Liver (tissue), 8 donors: ENCODE measurements at regions not wholly inside any gene's neighbourhood (a gene's known extent, or its start where the extent isn't known, plus 50 kb on each side); places are given as distances from the start of the nearest gene placed in this dataset.

Source experiments
- DNase-seq: peaks from one replicate; pipeline ENCODE4 v3.0.0-alpha.2; 2017; ENCODE audit warnings: low spot score
- H3K27ac ChIP-seq, 2 donors: one replicate each; pipeline ENCODE4 v1.7.0; 2013; ENCODE audit warnings: inconsistent platforms in 2 of 2, low read length in 2 of 2, control low read depth in 1 of 2, low read depth in 1 of 2, mild to moderate bottlenecking in 1 of 2
- H3K27me3 ChIP-seq, 4 donors: one replicate each; pipeline versions ENCODE4 v1.6.1 to v1.7.0; 2013; ENCODE audit warnings: low read length in 3 of 4, inconsistent platforms in 1 of 4, mild to moderate bottlenecking in 1 of 4, moderate library complexity in 1 of 4; ENCODE audit not compliant: control insufficient read depth in 4 of 4, insufficient read depth in 4 of 4
- H3K36me3 ChIP-seq, 4 donors: one replicate each; pipeline versions ENCODE4 v1.6.1 to v1.7.0; 2013; ENCODE audit warnings: low read length in 3 of 4, mild to moderate bottlenecking in 3 of 4, low read depth in 1 of 4, moderate library complexity in 1 of 4; ENCODE audit not compliant: control insufficient read depth in 4 of 4, insufficient read depth in 3 of 4
- H3K4me1 ChIP-seq, 4 donors: one replicate each; pipeline versions ENCODE4 v1.6.1 to v1.7.0; 2013; ENCODE audit warnings: low read length in 3 of 4, mild to moderate bottlenecking in 3 of 4, moderate library complexity in 1 of 4; ENCODE audit not compliant: control insufficient read depth in 4 of 4, insufficient read depth in 4 of 4
- H3K4me3 ChIP-seq, 3 donors: one replicate each; pipeline versions ENCODE4 v1.6.1 to v1.7.0; 2013; ENCODE audit warnings: low read length in 3 of 3, control low read depth in 1 of 3, low read depth in 1 of 3, mild to moderate bottlenecking in 1 of 3
- H3K9ac ChIP-seq, 2 donors: one replicate each; pipeline ENCODE4 v1.7.0; 2013; ENCODE audit warnings: low read length in 2 of 2, mild to moderate bottlenecking in 2 of 2, moderate library complexity in 2 of 2, control low read depth in 1 of 2, low read depth in 1 of 2
- H3K9me3 ChIP-seq, 4 donors: one replicate each; pipeline versions ENCODE4 v1.6.1 to v1.7.0; 2013; ENCODE audit warnings: low read length in 3 of 4; ENCODE audit not compliant: control insufficient read depth in 4 of 4
- EGR1 ChIP-seq, 2 donors: IDR thresholded peaks; 2 replicates each; pipeline ENCODE4 v1.6.1; 2016 to 2018; ENCODE audit warnings: antibody characterized with exemption in 2 of 2, low read depth in 2 of 2
- FOXA1 ChIP-seq: IDR thresholded peaks from 2 replicates; pipeline ENCODE4 v1.6.1; 2016; ENCODE audit warnings: antibody characterized with exemption
- FOXA2 ChIP-seq: IDR thresholded peaks from 2 replicates; pipeline ENCODE4 v1.6.1; 2016; ENCODE audit warnings: antibody characterized with exemption
- GABPA ChIP-seq, 2 donors: IDR thresholded peaks in 1 of 2; conservative IDR thresholded peaks in 1 of 2; 2 replicates each; pipeline ENCODE4 v1.6.1; 2016; ENCODE audit warnings: antibody characterized with exemption in 2 of 2, mild to moderate bottlenecking in 1 of 2, moderate library complexity in 1 of 2
- HNF4A ChIP-seq, 2 donors: conservative IDR thresholded peaks; 2 replicates each; pipeline ENCODE4 v1.6.1; 2016; ENCODE audit warnings: antibody characterized with exemption in 2 of 2, mild to moderate bottlenecking in 2 of 2
- HNF4G ChIP-seq: IDR thresholded peaks from 2 replicates; pipeline ENCODE4 v1.6.1; 2016; ENCODE audit warnings: antibody characterized with exemption
- JUND ChIP-seq, 2 donors: IDR thresholded peaks; 2 replicates each; pipeline ENCODE4 v1.6.1; 2016; ENCODE audit warnings: antibody characterized with exemption in 2 of 2
- NR2F2 ChIP-seq: IDR thresholded peaks from 2 replicates; pipeline ENCODE4 v1.6.1; 2016; ENCODE audit warnings: antibody characterized with exemption
- RAD21 ChIP-seq, 2 donors: IDR thresholded peaks; 2 replicates each; pipeline ENCODE4 v1.6.1; 2016; ENCODE audit warnings: antibody characterized with exemption in 2 of 2, mild to moderate bottlenecking in 2 of 2
- RXRA ChIP-seq, 2 donors: IDR thresholded peaks; 2 replicates each; pipeline ENCODE4 v1.6.1; 2017 to 2018; ENCODE audit warnings: antibody characterized with exemption in 2 of 2, mild to moderate bottlenecking in 1 of 2
- SP1 ChIP-seq: IDR thresholded peaks from 2 replicates; pipeline ENCODE4 v1.6.1; 2018; ENCODE audit warnings: antibody characterized with exemption, mild to moderate bottlenecking
- TAF1 ChIP-seq: conservative IDR thresholded peaks from 2 replicates; pipeline ENCODE4 v1.6.1; 2016; ENCODE audit warnings: antibody characterized with exemption, mild to moderate bottlenecking
- YY1 ChIP-seq: IDR thresholded peaks from 2 replicates; pipeline ENCODE4 v1.6.1; 2016; ENCODE audit warnings: antibody characterized with exemption, mild to moderate bottlenecking
- WGBS: extraction: QIAGEN DNeasy Blood & Tissue Kit; methylation state at CpG from one replicate; pipeline ENCODE4 v1.1.7; 2013; 5-methylcytosine and 5-hydroxymethylcytosine counted together
- TF ChIP-seq, protein P1 (sequence below): fragments of 150-350 bp; IDR thresholded peaks from 2 replicates; pipeline ENCODE4 v1.5.1; 2017; ENCODE audit warnings: improper control_type of control experiment, low read depth, low read length; ENCODE audit not compliant: missing input control
- TF ChIP-seq, protein P2 (sequence below): IDR thresholded peaks from 2 replicates; pipeline ENCODE4 v1.6.1; 2016; ENCODE audit warnings: antibody characterized with exemption, mild to moderate bottlenecking
- TF ChIP-seq, protein P3 (sequence below): IDR thresholded peaks from 2 replicates; pipeline ENCODE4 v1.6.1; 2016; ENCODE audit warnings: antibody characterized with exemption
- TF ChIP-seq, protein P4 (sequence below): IDR thresholded peaks from 2 replicates; pipeline ENCODE4 v1.6.1; 2016; ENCODE audit warnings: antibody characterized with exemption
- TF ChIP-seq, protein P5 (sequence below): IDR thresholded peaks from 2 replicates; pipeline ENCODE4 v1.6.1; 2016; ENCODE audit warnings: antibody characterized with exemption
- donor health status: healthy.
- donor health status: healthy.
- donor health status: healthy.
- donor health status: healthy.
- donor health status: healthy.

DNA sequence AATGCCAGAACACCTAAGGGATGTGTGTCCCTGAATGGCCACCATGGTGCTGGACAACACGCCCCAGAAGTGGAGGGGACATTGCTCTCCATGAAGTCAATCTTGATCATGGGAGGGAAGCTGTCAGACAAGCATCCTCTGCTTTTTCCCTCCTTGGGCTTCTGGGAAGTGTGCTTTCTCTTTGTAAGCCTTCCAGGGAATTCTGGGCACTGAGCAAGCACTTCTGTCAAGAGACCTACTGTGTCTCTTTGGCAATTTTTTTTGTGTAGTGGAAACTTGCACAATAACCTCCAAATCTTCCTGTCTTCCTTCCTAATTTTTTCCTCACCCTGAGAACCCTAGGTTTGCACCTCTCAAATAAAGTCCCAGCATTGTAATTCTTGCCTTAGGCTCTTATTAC lies 132.0 kb downstream of the SEC61B start:
- peak overlapping the region; percentile 81 to 88 for H3K27ac ChIP-seq
- no peaks in the 10 kb centered on the region for H3K9me3 ChIP-seq
- no peaks in the 10 kb centered on the region for H3K27me3 ChIP-seq
- 89% methylated on average over 1 of the region's 1 CpG for WGBS
- no peak overlapping the region for H3K9ac ChIP-seq
- no peak overlapping the region for H3K4me3 ChIP-seq
- peaks cover 5 to 36% (median 22%) of the 10 kb centered on the region in 4 donors for H3K4me1 ChIP-seq
- H3K36me3 ChIP-seq: no peaks in the 10 kb centered on the region
- TF ChIP-seq YY1 (no peak), HNF4G (no peak), HNF4A (conservative IDR thresholded peaks at IDR 0.05) (no peak), NR2F2 (no peak), GABPA (IDR thresholded peaks at IDR 0.05 in 1 of 2, conservative IDR thresholded peaks at IDR 0.05 in 1 of 2) (no peak), RXRA (IDR thresholded peaks at IDR 0.05) (no peak), RAD21 (IDR thresholded peaks at IDR 0.05) (no peak)
- DNase-seq: no peak

DNA sequence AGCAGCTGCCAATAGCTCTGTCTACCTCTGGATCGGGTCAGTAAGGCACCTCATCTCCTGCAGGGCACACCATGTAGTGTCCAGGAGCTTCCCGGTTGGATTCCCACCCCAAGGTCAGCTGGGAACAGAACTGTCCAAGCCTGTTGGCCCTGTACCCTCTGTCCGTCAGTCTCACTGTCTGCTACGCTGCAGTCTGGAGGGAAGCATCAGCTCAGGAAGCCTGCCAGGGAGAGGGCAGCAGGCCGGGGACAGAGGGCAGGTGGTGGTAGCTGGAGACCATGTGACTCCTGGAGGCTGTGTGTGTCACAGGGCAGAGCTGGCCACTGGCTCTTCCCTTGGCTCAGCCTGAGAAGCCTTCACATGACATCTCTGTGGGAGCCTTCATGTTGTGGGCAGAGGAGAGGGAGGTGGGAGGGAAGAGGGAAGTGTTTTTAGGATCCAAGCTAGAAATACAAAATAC lies 134.5 kb downstream of the SEC61B start:
- peak overlapping the region; percentile 80 to 83 for H3K27ac ChIP-seq
- H3K9me3 ChIP-seq: no peaks in the 10 kb centered on the region
- no peak overlapping the region for H3K4me3 ChIP-seq
- H3K4me1 ChIP-seq: peaks cover 4 to 30% (median 20%) of the 10 kb centered on the region in 4 donors
- 34% methylated on average over 5 of the region's 5 CpGs for WGBS
- DNase-seq: no peak
- H3K9ac ChIP-seq: peak overlapping the region in 1 of 2 donors; percentile 45
- no peaks in the 10 kb centered on the region for H3K27me3 ChIP-seq
- no peaks in the 10 kb centered on the region for H3K36me3 ChIP-seq
- TF ChIP-seq FOXA1 (peak; percentile 53), JUND (IDR thresholded peaks at IDR 0.05) (peak in 1 of 2 donors; percentile 67), EGR1 (IDR thresholded peaks at IDR 0.05; ENCODE audit: low read depth in 2 of 2) (peak in 1 of 2 donors; percentile 63), HNF4A (conservative IDR thresholded peaks at IDR 0.05) (peak; percentile 59 to 96), HNF4G (no peak), NR2F2 (no peak), YY1 (peak; percentile 73), TAF1 (no peak), RXRA (IDR thresholded peaks at IDR 0.05) (peak; percentile 49 to 98), FOXA2 (peak; percentile 67), RAD21 (IDR thresholded peaks at IDR 0.05) (peak in 1 of 2 donors; percentile 60), GABPA (IDR thresholded peaks at IDR 0.05 in 1 of 2, conservative IDR thresholded peaks at IDR 0.05 in 1 of 2) (peak in 1 of 2 donors; percentile 65), SP1 (peak; percentile 74)
- TF ChIP-seq, protein P1, sequence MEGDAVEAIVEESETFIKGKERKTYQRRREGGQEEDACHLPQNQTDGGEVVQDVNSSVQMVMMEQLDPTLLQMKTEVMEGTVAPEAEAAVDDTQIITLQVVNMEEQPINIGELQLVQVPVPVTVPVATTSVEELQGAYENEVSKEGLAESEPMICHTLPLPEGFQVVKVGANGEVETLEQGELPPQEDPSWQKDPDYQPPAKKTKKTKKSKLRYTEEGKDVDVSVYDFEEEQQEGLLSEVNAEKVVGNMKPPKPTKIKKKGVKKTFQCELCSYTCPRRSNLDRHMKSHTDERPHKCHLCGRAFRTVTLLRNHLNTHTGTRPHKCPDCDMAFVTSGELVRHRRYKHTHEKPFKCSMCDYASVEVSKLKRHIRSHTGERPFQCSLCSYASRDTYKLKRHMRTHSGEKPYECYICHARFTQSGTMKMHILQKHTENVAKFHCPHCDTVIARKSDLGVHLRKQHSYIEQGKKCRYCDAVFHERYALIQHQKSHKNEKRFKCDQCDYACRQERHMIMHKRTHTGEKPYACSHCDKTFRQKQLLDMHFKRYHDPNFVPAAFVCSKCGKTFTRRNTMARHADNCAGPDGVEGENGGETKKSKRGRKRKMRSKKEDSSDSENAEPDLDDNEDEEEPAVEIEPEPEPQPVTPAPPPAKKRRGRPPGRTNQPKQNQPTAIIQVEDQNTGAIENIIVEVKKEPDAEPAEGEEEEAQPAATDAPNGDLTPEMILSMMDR: no peak
- TF ChIP-seq, protein P2, sequence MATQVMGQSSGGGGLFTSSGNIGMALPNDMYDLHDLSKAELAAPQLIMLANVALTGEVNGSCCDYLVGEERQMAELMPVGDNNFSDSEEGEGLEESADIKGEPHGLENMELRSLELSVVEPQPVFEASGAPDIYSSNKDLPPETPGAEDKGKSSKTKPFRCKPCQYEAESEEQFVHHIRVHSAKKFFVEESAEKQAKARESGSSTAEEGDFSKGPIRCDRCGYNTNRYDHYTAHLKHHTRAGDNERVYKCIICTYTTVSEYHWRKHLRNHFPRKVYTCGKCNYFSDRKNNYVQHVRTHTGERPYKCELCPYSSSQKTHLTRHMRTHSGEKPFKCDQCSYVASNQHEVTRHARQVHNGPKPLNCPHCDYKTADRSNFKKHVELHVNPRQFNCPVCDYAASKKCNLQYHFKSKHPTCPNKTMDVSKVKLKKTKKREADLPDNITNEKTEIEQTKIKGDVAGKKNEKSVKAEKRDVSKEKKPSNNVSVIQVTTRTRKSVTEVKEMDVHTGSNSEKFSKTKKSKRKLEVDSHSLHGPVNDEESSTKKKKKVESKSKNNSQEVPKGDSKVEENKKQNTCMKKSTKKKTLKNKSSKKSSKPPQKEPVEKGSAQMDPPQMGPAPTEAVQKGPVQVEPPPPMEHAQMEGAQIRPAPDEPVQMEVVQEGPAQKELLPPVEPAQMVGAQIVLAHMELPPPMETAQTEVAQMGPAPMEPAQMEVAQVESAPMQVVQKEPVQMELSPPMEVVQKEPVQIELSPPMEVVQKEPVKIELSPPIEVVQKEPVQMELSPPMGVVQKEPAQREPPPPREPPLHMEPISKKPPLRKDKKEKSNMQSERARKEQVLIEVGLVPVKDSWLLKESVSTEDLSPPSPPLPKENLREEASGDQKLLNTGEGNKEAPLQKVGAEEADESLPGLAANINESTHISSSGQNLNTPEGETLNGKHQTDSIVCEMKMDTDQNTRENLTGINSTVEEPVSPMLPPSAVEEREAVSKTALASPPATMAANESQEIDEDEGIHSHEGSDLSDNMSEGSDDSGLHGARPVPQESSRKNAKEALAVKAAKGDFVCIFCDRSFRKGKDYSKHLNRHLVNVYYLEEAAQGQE: peak; percentile 76
- TF ChIP-seq, protein P3, sequence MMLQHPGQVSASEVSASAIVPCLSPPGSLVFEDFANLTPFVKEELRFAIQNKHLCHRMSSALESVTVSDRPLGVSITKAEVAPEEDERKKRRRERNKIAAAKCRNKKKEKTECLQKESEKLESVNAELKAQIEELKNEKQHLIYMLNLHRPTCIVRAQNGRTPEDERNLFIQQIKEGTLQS: no peak
- TF ChIP-seq, protein P4, sequence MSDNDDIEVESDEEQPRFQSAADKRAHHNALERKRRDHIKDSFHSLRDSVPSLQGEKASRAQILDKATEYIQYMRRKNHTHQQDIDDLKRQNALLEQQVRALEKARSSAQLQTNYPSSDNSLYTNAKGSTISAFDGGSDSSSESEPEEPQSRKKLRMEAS: peak; percentile 94
- TF ChIP-seq, protein P5, sequence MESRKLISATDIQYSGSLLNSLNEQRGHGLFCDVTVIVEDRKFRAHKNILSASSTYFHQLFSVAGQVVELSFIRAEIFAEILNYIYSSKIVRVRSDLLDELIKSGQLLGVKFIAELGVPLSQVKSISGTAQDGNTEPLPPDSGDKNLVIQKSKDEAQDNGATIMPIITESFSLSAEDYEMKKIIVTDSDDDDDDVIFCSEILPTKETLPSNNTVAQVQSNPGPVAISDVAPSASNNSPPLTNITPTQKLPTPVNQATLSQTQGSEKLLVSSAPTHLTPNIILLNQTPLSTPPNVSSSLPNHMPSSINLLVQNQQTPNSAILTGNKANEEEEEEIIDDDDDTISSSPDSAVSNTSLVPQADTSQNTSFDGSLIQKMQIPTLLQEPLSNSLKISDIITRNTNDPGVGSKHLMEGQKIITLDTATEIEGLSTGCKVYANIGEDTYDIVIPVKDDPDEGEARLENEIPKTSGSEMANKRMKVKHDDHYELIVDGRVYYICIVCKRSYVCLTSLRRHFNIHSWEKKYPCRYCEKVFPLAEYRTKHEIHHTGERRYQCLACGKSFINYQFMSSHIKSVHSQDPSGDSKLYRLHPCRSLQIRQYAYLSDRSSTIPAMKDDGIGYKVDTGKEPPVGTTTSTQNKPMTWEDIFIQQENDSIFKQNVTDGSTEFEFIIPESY: peak; percentile 88
